K562 (cell line): ENCODE measurements at regions not wholly inside any gene's neighbourhood (a gene's known extent, or its start where the extent isn't known, plus 50 kb on each side); places are given as distances from the start of the nearest gene placed in this dataset.

Experiments used
- ATAC-seq: fragments of 200-7000 bp; cut with Tn5 transposase; 3 replicates; pipeline ENCODE4 v1.9.1; 2020; ENCODE audit warnings: moderate library complexity
- BruUV-seq: library from RNA; stranded (reverse); fragments of 400-500 nt; replicated peaks from 2 replicates; lab custom pipeline; 2021; lab: Mats Ljungman, UMichigan
- CTCF ChIA-PET: fragments of 300-600 bp; formaldehyde crosslinking; extraction: SDS; loops from one replicate; lab custom pipeline; 2021; ENCODE audit warnings: low intra/inter-chr PET ratio; lab: Yijun Ruan, JAX
- POLR2A ChIA-PET: fragments of 300-600, 350-650 bp; sonication (Branson Sonifier 250); formaldehyde crosslinking; extraction: SDS; loops from one replicate; lab custom pipeline; 2021; ENCODE audit warnings: antibody characterized with exemption, inconsistent platforms; lab: Yijun Ruan, JAX
- DNase-seq, 4 experiments: peaks; one replicate each; pipeline versions ENCODE4 v3.0.0 to v3.0.0-alpha.2; 2011 to 2018; ENCODE audit warnings: low spot score in 3 of 4, mixed read lengths in 3 of 4; ENCODE audit errors: extremely low read depth in 1 of 4
- FAIRE-seq: peaks from 2 replicates; lab custom pipeline; 2011; peaks lifted over from hg19 to GRCh38; lab: Jason Lieb, UNC
- H2AFZ ChIP-seq: 2 replicates; pipeline ENCODE4 v1.6.0; 2011; ENCODE audit warnings: low read depth, low read length, control low read depth, inconsistent platforms
- H3K27ac ChIP-seq: fragments of 200-600 bp; 3 replicates; pipeline ENCODE4 v1.8.0; 2011; ENCODE audit warnings: low read depth, mild to moderate bottlenecking, control low read depth, inconsistent platforms, low read length, moderate library complexity, mixed read lengths; ENCODE audit errors: extremely low read depth
- H3K27me3 ChIP-seq, 2 experiments: fragments of 300-600 bp in 1 of 2; 2 replicates in 1 of 2; 3 replicates in 1 of 2; pipeline versions ENCODE4 v1.6.0 to v1.8.0; 2011; ENCODE audit warnings: inconsistent platforms in 2 of 2, low read length in 2 of 2, mild to moderate bottlenecking in 1 of 2, mixed read lengths in 1 of 2, moderate library complexity in 1 of 2; ENCODE audit not compliant: control insufficient read depth in 2 of 2, insufficient read depth in 2 of 2
- H3K36me3 ChIP-seq: fragments of 300-600 bp; 3 replicates; pipeline ENCODE4 v1.8.0; 2011; ENCODE audit warnings: mild to moderate bottlenecking, low read length, inconsistent platforms; ENCODE audit not compliant: control insufficient read depth, insufficient read depth
- H3K4me1 ChIP-seq, 2 experiments: fragments of 200-600 bp in 1 of 2; replicated peaks in 1 of 2; 2 replicates in 1 of 2; 3 replicates in 1 of 2; pipeline versions ENCODE4 v1.5.1 to v1.8.0; 2011; ENCODE audit warnings: inconsistent platforms in 2 of 2, low read length in 2 of 2, mild to moderate bottlenecking in 1 of 2, mixed read lengths in 1 of 2, moderate library complexity in 1 of 2; ENCODE audit not compliant: control insufficient read depth in 2 of 2, insufficient read depth in 2 of 2
- H3K4me2 ChIP-seq: 2 replicates; pipeline ENCODE4 v1.6.1; 2011; ENCODE audit warnings: low read length, control low read depth, inconsistent platforms, mixed read lengths; ENCODE audit not compliant: insufficient read depth
- H3K4me3 ChIP-seq: fragments of 200-600 bp; sonication (generic), shearing (Covaris generic); 2 replicates; pipeline ENCODE4 v1.5.1; 2016; ENCODE audit warnings: control low read depth, inconsistent platforms
- H3K79me2 ChIP-seq: fragments of 200-600 bp; 3 replicates; pipeline ENCODE4 v1.8.0; 2011; ENCODE audit warnings: low read length, inconsistent platforms; ENCODE audit not compliant: control insufficient read depth, insufficient read depth
- H3K9ac ChIP-seq, 2 experiments: 2 replicates each; pipeline versions ENCODE4 v1.6.0 to v1.6.1; 2011; ENCODE audit warnings: low read depth in 2 of 2, low read length in 2 of 2, control low read depth in 1 of 2, inconsistent platforms in 1 of 2, mild to moderate bottlenecking in 1 of 2, mixed read lengths in 1 of 2; ENCODE audit not compliant: insufficient read depth in 1 of 2
- H3K9me1 ChIP-seq: one replicate; pipeline ENCODE4 v1.6.0; 2011; ENCODE audit warnings: inconsistent platforms, mild to moderate bottlenecking, low read length, moderate library complexity; ENCODE audit not compliant: control insufficient read depth, insufficient read depth
- H3K9me3 ChIP-seq: replicated peaks from 2 replicates; pipeline ENCODE4 v1.5.1; 2011; ENCODE audit warnings: low read depth, low read length, inconsistent platforms; ENCODE audit not compliant: control insufficient read depth, insufficient read depth
- H4K20me1 ChIP-seq: replicated peaks from 2 replicates; pipeline ENCODE4 v1.6.1; 2011; ENCODE audit warnings: low read length, inconsistent platforms, mixed read lengths; ENCODE audit not compliant: control insufficient read depth, insufficient read depth
- CEBPZ ChIP-seq: fragments of 150-350 bp; IDR thresholded peaks from 2 replicates; pipeline ENCODE4 v1.6.1; 2014; ENCODE audit warnings: low read depth, mild to moderate bottlenecking, low read length, borderline replicate concordance
- CHD4 ChIP-seq: fragments of 200-600 bp; sonication (generic); IDR thresholded peaks from 3 replicates; pipeline ENCODE4 v1.6.1; 2012; ENCODE audit warnings: low read depth, mild to moderate bottlenecking, mixed read lengths, low read length, inconsistent platforms; ENCODE audit not compliant: insufficient read depth, insufficient replicate concordance, poor library complexity, severe bottlenecking
- HDAC1 ChIP-seq, 2 experiments: fragments of 450-650 bp; IDR thresholded peaks; 2 replicates each; pipeline ENCODE4 v1.6.1; 2016 to 2017; ENCODE audit warnings: inconsistent platforms in 1 of 2, mild to moderate bottlenecking in 1 of 2, moderate library complexity in 1 of 2
- HSF4 ChIP-seq: fragments of 250-450 bp; sonication (Bioruptor Pico); IDR thresholded peaks from 2 replicates; pipeline ENCODE4 v2.1.2; 2022; ENCODE audit warnings: mild to moderate bottlenecking, moderate library complexity, borderline replicate concordance
- YY1 ChIP-seq, 3 experiments: IDR thresholded peaks; 2 replicates each; pipeline ENCODE4 v1.6.1; 2011; ENCODE audit warnings: low read length in 2 of 3, mild to moderate bottlenecking in 2 of 3, moderate library complexity in 2 of 3, borderline replicate concordance in 1 of 3, control low read depth in 1 of 3, low read depth in 1 of 3; ENCODE audit not compliant: insufficient read depth in 3 of 3, insufficient replicate concordance in 2 of 3, control insufficient read depth in 1 of 3, insufficient read length in 1 of 3; ENCODE audit errors: extremely low read depth in 1 of 3
- ZC3H11A ChIP-seq: IDR thresholded peaks from 2 replicates; pipeline ENCODE4 v1.6.1; 2012; ENCODE audit warnings: low read depth, low read length, improper control_type of control experiment
- ZNF395 ChIP-seq: fragments of 200-800 bp; sonication (Bioruptor generic); IDR thresholded peaks from 2 replicates; pipeline ENCODE4 v1.6.1; 2017; ENCODE audit warnings: missing genetic modification characterization, missing compliant biosample characterization
- ZNF695 ChIP-seq: fragments of 450-650 bp; formaldehyde crosslinking; IDR thresholded peaks from 2 replicates; pipeline ENCODE4 v1.4.0; 2020; ENCODE audit warnings: mild to moderate bottlenecking, moderate library complexity
- WGBS: fragments of 100-300 bp; shearing (Covaris generic); methylation state at CpG from one replicate; pipeline ENCODE4 v1.1.6; 2016; ENCODE audit warnings: low coverage, mixed read lengths; ENCODE audit not compliant: insufficient coverage; ENCODE audit errors: missing lambda C conversion rate; 5-methylcytosine and 5-hydroxymethylcytosine counted together
- in situ Hi-C: fragments of 300-500 bp; cut with MboI; formaldehyde crosslinking; loops from 4 replicates; pipeline ENCODE4 v1.15.0; 2018; ENCODE audit warnings: inconsistent platforms, mixed read lengths
- intact Hi-C: fragments of 100-400 bp; cut with micrococcal nuclease; formaldehyde crosslinking; loops from 2 replicates; pipeline ENCODE4 v1.14.2; 2022

- H4K20me1 ChIP-seq: peaks cover 18% of the 10 kb centered on the region; the same call in 1 of the 2 replicates
- in situ Hi-C loops: loop anchor here (25.0 kb wide), 1 partner anchor 529 kb away; the partner anchor contains the start of gene UNC93A
- H3K9ac ChIP-seq: no peak overlapping the region
- no peaks in the 10 kb centered on the region for H3K4me1 ChIP-seq
- under 1% methylated on average over 15 of the region's 15 CpGs for WGBS
- no peak overlapping the region for H3K4me2 ChIP-seq
- H3K4me3 ChIP-seq: no peak overlapping the region
- DNase-seq: no peak
- no TSS peak for BruUV-seq
- CTCF ChIA-PET: no interaction called here
- no peak overlapping the region for H3K27ac ChIP-seq
- no peak overlapping the region for H2AFZ ChIP-seq
- TF ChIP-seq HDAC1 (IDR thresholded peaks at IDR 0.05) (no peak), ZNF395 (no peak), ZNF695 (CRISPR knock-in tag) (no peak), YY1 (IDR thresholded peaks at IDR 0.05; ENCODE audit: borderline replicate concordance in 1 of 3, control insufficient read depth in 1 of 3, extremely low read depth in 1 of 3, insufficient read depth in 3 of 3, insufficient read length in 1 of 3, insufficient replicate concordance in 2 of 3, low read depth in 1 of 3, low read length in 2 of 3) (no peak), HSF4 (no peak), ZC3H11A (no peak), CHD4 (no peak), CEBPZ (no peak)
- TF ChIP-seq, all 486 proteins: peak for 0
- Histone ChIP-seq H3K9me3 (no peaks in the 10 kb centered on the region), H3K79me2 (no peaks in the 10 kb centered on the region), H3K36me3 (no peaks in the 10 kb centered on the region), H3K9me1 (no peaks in the 10 kb centered on the region), H3K27me3 (peaks cover 77 to 79% of the 10 kb centered on the region in 2 experiments)
- POLR2A ChIA-PET: interaction anchor here (0.7 kb wide), 1 partner anchor 564 kb away, joined by 3 read pairs; no protein-coding TSS in a partner anchor
- FAIRE-seq: no peak
- no peak for ATAC-seq
- intact Hi-C loops: no loop called here
These were observed 131.2 kb upstream of the RPS6KA2 start for GRCh38 chr6:166758136-166758704.
